CD14-positive monocyte (primary cell): ENCODE measurements at regions not wholly inside any gene's neighbourhood (a gene's known extent, or its start where the extent isn't known, plus 50 kb on each side); places are given as distances from the start of the nearest gene placed in this dataset.

ENCODE experiments used
- DNase-seq, 3 donors: peaks; one replicate each; pipeline ENCODE4 v3.0.0-alpha.2; 2011 to 2022
- H2AFZ ChIP-seq: 2 replicates; pipeline ENCODE4 v1.6.0; 2012; ENCODE audit warnings: mild to moderate bottlenecking, low read depth, low read length, inconsistent platforms; ENCODE audit not compliant: insufficient read depth, poor library complexity, severe bottlenecking
- H3K27ac ChIP-seq, 2 donors: 1 replicate in 1 of 2; 2 replicates in 1 of 2; pipeline ENCODE4 v1.5.1; 2012 to 2013; ENCODE audit warnings: low read length in 2 of 2, control low read depth in 1 of 2, inconsistent platforms in 1 of 2, low read depth in 1 of 2, mild to moderate bottlenecking in 1 of 2
- H3K27me3 ChIP-seq, 2 donors: one replicate each; pipeline versions ENCODE4 v1.6.0 to v1.6.1; 2011 to 2013; ENCODE audit warnings: low read length in 2 of 2; ENCODE audit not compliant: control insufficient read depth in 2 of 2, insufficient read depth in 2 of 2
- H3K36me3 ChIP-seq, 2 donors: replicated peaks in 1 of 2; 1 replicate in 1 of 2; 2 replicates in 1 of 2; pipeline versions ENCODE4 v1.5.1 to v1.6.1; 2012 to 2013; ENCODE audit warnings: low read length in 2 of 2, control low read depth in 1 of 2, inconsistent platforms in 1 of 2, mild to moderate bottlenecking in 1 of 2; ENCODE audit not compliant: insufficient read depth in 2 of 2, control insufficient read depth in 1 of 2
- H3K4me1 ChIP-seq, 2 donors: 1 replicate in 1 of 2; 2 replicates in 1 of 2; pipeline versions ENCODE4 v1.5.1 to v1.6.1; 2012 to 2013; ENCODE audit warnings: low read length in 2 of 2, control low read depth in 1 of 2, inconsistent platforms in 1 of 2, mild to moderate bottlenecking in 1 of 2, moderate library complexity in 1 of 2; ENCODE audit not compliant: insufficient read depth in 2 of 2, control insufficient read depth in 1 of 2
- H3K4me2 ChIP-seq: replicated peaks from 2 replicates; pipeline ENCODE3; 2012; ENCODE audit warnings: low read length, moderate library complexity, mild to moderate bottlenecking; ENCODE audit not compliant: poor library complexity, severe bottlenecking; ENCODE audit errors: extremely low read depth
- H3K4me3 ChIP-seq, 3 experiments: fragments of 200-600 bp in 1 of 3; sonication (generic) in 1 of 3; replicated peaks in 1 of 3; 1 replicate in 2 of 3; 2 replicates in 1 of 3; pipeline ENCODE4 v1.5.1; 2011 to 2013; ENCODE audit warnings: low read length in 3 of 3, mild to moderate bottlenecking in 3 of 3, control low read depth in 2 of 3, low read depth in 2 of 3, inconsistent platforms in 1 of 3, moderate library complexity in 1 of 3
- H3K79me2 ChIP-seq: 2 replicates; pipeline ENCODE4 v1.6.0; 2012; ENCODE audit warnings: mild to moderate bottlenecking, control low read depth, inconsistent platforms, low read length, moderate library complexity; ENCODE audit not compliant: insufficient read depth
- H3K9ac ChIP-seq: 2 replicates; pipeline ENCODE4 v1.6.0; 2017; ENCODE audit warnings: low read length, mild to moderate bottlenecking; ENCODE audit not compliant: insufficient read depth, poor library complexity, severe bottlenecking
- H3K9me3 ChIP-seq, 2 donors: replicated peaks in 1 of 2; 1 replicate in 1 of 2; 2 replicates in 1 of 2; pipeline versions ENCODE4 v1.5.1 to v1.6.1; 2012 to 2013; ENCODE audit warnings: low read length in 2 of 2, control low read depth in 1 of 2; ENCODE audit not compliant: control insufficient read depth in 1 of 2, insufficient read depth in 1 of 2
- H4K20me1 ChIP-seq: 2 replicates; pipeline ENCODE4 v1.6.0; 2012; ENCODE audit warnings: mild to moderate bottlenecking, low read length, control low read depth, moderate library complexity; ENCODE audit not compliant: insufficient read depth
- H3K27ac Mint-ChIP-seq, 7 donors: one replicate each; pipeline ENCODE4 v1.8.0; 2020; ENCODE audit warnings: mild to moderate bottlenecking in 7 of 7, mixed read lengths in 7 of 7, moderate library complexity in 6 of 7, inconsistent platforms in 2 of 7
- H3K27me3 Mint-ChIP-seq, 3 donors: one replicate each; pipeline ENCODE4 v1.8.0; 2021 to 2022; ENCODE audit warnings: low read depth in 3 of 3, mild to moderate bottlenecking in 3 of 3, mixed read lengths in 3 of 3, moderate library complexity in 3 of 3, inconsistent platforms in 1 of 3
- H3K36me3 Mint-ChIP-seq, 2 donors: one replicate each; pipeline ENCODE4 v1.8.0; 2020; ENCODE audit warnings: mixed read lengths in 2 of 2, inconsistent platforms in 1 of 2, mild to moderate bottlenecking in 1 of 2
- H3K4me1 Mint-ChIP-seq: one replicate; pipeline ENCODE4 v1.8.0; 2020; ENCODE audit warnings: mild to moderate bottlenecking, mixed read lengths
- H3K4me3 Mint-ChIP-seq, 2 donors: one replicate each; pipeline ENCODE4 v1.8.0; 2020; ENCODE audit warnings: mild to moderate bottlenecking in 2 of 2, mixed read lengths in 2 of 2, moderate library complexity in 1 of 2
- H3K9me3 Mint-ChIP-seq, 7 donors: one replicate each; pipeline ENCODE4 v1.8.0; 2020 to 2022; ENCODE audit warnings: mixed read lengths in 7 of 7, mild to moderate bottlenecking in 6 of 7, moderate library complexity in 6 of 7, inconsistent platforms in 2 of 7
- WGBS: methylation state at CpG from one replicate; pipeline ENCODE4 v1.1.5; 2013; ENCODE audit warnings: missing lambda C conversion rate; ENCODE audit not compliant: insufficient coverage; 5-methylcytosine and 5-hydroxymethylcytosine counted together
- intact Hi-C, 2 donors: fragments of 100-400 bp; cut with micrococcal nuclease; formaldehyde crosslinking; loops; one replicate each; pipeline versions ENCODE4 v1.15.0 to v1.15.1; 2023
- TF ChIP-seq, protein P1 (sequence below): fragments of 200-600 bp; IDR thresholded peaks from one replicate; pipeline ENCODE4 v1.8.0; 2022; ENCODE audit warnings: antibody characterized with exemption, mild to moderate bottlenecking

DNA sequence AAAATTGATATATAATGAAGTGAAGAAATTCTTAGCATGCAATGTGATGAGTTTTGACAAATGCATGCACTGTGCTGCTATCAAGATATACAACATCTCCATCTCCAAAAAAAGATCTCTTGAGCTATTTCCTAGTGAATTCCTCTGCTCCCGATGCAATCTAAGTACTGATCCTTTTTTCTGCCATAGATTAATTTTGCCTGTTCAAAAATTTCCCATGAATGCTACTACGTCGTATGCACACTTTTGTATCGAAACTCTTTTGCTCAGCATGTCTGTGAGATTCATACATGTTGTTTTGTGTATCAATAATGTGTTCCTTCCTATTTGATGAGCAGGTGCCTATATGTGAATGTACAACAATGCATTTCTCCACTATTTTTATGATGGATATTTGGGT lies 647.4 kb downstream of the MTRR start:
- DNase-seq, result no peak
- H3K27ac ChIP-seq, result no peak overlapping the region
- WGBS, result 94% methylated on average over 2 of the region's 4 CpGs
- Mint-ChIP-seq H3K4me1 (no peaks in the 10 kb centered on the region), H3K9me3 (peaks cover 3 to 23% (median 12%) of the 10 kb centered on the region in 7 donors), H3K27me3 (peaks cover 0 to 1% (median 0%) of the 10 kb centered on the region in 3 donors), H3K27ac (no peak overlapping the region), H3K4me3 (no peak overlapping the region), H3K36me3 (no peaks in the 10 kb centered on the region)
- no peaks in the 10 kb centered on the region for H3K27me3 ChIP-seq
- TF ChIP-seq, protein P1, sequence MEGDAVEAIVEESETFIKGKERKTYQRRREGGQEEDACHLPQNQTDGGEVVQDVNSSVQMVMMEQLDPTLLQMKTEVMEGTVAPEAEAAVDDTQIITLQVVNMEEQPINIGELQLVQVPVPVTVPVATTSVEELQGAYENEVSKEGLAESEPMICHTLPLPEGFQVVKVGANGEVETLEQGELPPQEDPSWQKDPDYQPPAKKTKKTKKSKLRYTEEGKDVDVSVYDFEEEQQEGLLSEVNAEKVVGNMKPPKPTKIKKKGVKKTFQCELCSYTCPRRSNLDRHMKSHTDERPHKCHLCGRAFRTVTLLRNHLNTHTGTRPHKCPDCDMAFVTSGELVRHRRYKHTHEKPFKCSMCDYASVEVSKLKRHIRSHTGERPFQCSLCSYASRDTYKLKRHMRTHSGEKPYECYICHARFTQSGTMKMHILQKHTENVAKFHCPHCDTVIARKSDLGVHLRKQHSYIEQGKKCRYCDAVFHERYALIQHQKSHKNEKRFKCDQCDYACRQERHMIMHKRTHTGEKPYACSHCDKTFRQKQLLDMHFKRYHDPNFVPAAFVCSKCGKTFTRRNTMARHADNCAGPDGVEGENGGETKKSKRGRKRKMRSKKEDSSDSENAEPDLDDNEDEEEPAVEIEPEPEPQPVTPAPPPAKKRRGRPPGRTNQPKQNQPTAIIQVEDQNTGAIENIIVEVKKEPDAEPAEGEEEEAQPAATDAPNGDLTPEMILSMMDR, result no peak
- H3K4me2 ChIP-seq, result no peak overlapping the region
- peaks cover 11 to 16% of the 10 kb centered on the region in 2 donors for H3K9me3 ChIP-seq
- H3K9ac ChIP-seq, result no peak overlapping the region
- no peaks in the 10 kb centered on the region for H3K4me1 ChIP-seq
- intact Hi-C loops, result no loop called here
- H4K20me1 ChIP-seq, result no peaks in the 10 kb centered on the region
- no peak overlapping the region for H3K4me3 ChIP-seq
- no peaks in the 10 kb centered on the region for H3K36me3 ChIP-seq
- no peaks in the 10 kb centered on the region for H3K79me2 ChIP-seq
- no peak overlapping the region for H2AFZ ChIP-seq

DNA sequence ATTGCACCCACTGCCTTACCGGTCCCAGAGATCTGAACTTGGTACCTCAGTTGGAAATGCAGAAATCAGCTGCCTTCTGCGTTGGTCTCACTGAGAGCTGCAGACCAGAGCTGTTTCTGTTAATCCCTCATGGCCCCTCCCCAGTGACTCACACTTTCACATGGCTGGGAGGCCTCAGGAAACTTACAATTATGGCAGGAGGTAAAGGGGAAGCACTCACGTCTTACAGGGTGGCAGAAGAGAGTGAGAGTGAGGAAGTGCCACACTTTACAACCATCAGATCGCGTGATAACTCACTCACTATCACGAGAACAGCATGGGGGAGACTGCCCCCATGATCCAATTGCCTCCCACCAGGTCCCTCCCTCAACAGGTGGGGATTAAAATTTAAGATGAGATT lies 648.5 kb downstream of the MTRR start:
- Mint-ChIP-seq H3K36me3 (no peaks in the 10 kb centered on the region), H3K4me3 (no peak overlapping the region), H3K4me1 (no peaks in the 10 kb centered on the region), H3K27ac (no peak overlapping the region), H3K9me3 (peaks cover 3 to 19% (median 11%) of the 10 kb centered on the region in 7 donors), H3K27me3 (peaks cover 0 to 1% (median 0%) of the 10 kb centered on the region in 3 donors)
- Histone ChIP-seq H3K4me2 (no peak overlapping the region), H3K27me3 (no peaks in the 10 kb centered on the region), H3K9ac (no peak overlapping the region), H3K4me3 (no peak overlapping the region), H3K9me3 (peaks cover 11 to 16% of the 10 kb centered on the region in 2 donors), H3K4me1 (no peaks in the 10 kb centered on the region), H3K36me3 (no peaks in the 10 kb centered on the region), H2AFZ (no peak overlapping the region), H3K27ac (no peak overlapping the region), H4K20me1 (no peaks in the 10 kb centered on the region), H3K79me2 (no peaks in the 10 kb centered on the region)
- TF ChIP-seq, protein P1, result no peak
- WGBS, result 80% methylated on average over 1 of the region's 6 CpGs
- intact Hi-C loops, result no loop called here
- DNase-seq, result no peak
